ENCODE measurements at regions not wholly inside any gene's neighbourhood (a gene's known extent, or its start where the extent isn't known, plus 50 kb on each side); places are given as distances from the start of the nearest gene placed in this dataset.

DNA sequence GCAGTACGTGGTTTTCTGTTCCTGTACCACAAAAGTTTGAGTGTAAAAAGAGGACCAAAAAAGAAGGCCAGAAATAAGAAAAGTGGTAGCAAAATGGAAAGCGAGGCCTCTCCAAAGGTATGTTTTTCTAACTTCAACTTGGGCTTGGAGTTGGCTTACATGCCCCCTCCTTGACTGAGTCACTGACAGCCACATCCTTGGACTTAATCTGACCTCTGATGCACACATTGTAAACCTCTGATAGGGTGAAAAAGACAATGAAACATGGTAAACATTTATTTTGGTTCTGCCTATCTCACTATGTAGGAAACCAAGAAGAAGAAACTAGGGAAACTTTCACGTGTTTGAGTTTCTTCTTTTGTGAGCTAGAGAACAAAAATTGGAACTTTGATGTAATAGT lies 503.2 kb upstream of the ID4 start:
- H3K36me3 ChIP-seq (replicated peaks in 1 of 2; ENCODE audit: control insufficient read depth in 1 of 2, insufficient read depth in 2 of 2, low read length in 2 of 2) = no peaks in the 10 kb centered on the region
- H4K20me1 ChIP-seq (ENCODE audit: insufficient read depth, low read length) = no peaks in the 10 kb centered on the region
- no peak overlapping the region for H2AFZ ChIP-seq (ENCODE audit: insufficient read depth, low read depth, low read length, poor library complexity, severe bottlenecking)
- no peak overlapping the region for H3K4me2 ChIP-seq (replicated peaks; ENCODE audit: extremely low read depth, low read length, poor library complexity, severe bottlenecking)
- H3K79me2 ChIP-seq (ENCODE audit: insufficient read depth, low read length) = no peaks in the 10 kb centered on the region
- no peak overlapping the region for H3K4me3 Mint-ChIP-seq
- H3K9me3 Mint-ChIP-seq = peaks cover 4 to 20% (median 8%) of the 10 kb centered on the region in 7 donors
- no peaks in the 10 kb centered on the region for H3K4me1 Mint-ChIP-seq
- intact Hi-C loops (cut with micrococcal nuclease) = no loop called here
- H3K9ac ChIP-seq (ENCODE audit: insufficient read depth, low read length, poor library complexity, severe bottlenecking) = no peak overlapping the region
- no peaks in the 10 kb centered on the region for H3K36me3 Mint-ChIP-seq
- no peak for DNase-seq
- H3K9me3 ChIP-seq (replicated peaks in 1 of 2; ENCODE audit: control insufficient read depth in 1 of 2, insufficient read depth in 1 of 2, low read length in 2 of 2) = no peaks in the 10 kb centered on the region
- H3K27ac Mint-ChIP-seq = no peak overlapping the region
- no peak overlapping the region for H3K4me3 ChIP-seq (replicated peaks in 1 of 3; ENCODE audit: low read depth in 2 of 3, low read length in 3 of 3)
- H3K4me1 ChIP-seq (ENCODE audit: control insufficient read depth in 1 of 2, insufficient read depth in 2 of 2, low read length in 2 of 2) = no peaks in the 10 kb centered on the region
- no peak overlapping the region for H3K27ac ChIP-seq (ENCODE audit: low read depth in 1 of 2, low read length in 2 of 2)
- H3K27me3 Mint-ChIP-seq (ENCODE audit: low read depth in 3 of 3) = no peaks in the 10 kb centered on the region
- TF ChIP-seq, protein P1, sequence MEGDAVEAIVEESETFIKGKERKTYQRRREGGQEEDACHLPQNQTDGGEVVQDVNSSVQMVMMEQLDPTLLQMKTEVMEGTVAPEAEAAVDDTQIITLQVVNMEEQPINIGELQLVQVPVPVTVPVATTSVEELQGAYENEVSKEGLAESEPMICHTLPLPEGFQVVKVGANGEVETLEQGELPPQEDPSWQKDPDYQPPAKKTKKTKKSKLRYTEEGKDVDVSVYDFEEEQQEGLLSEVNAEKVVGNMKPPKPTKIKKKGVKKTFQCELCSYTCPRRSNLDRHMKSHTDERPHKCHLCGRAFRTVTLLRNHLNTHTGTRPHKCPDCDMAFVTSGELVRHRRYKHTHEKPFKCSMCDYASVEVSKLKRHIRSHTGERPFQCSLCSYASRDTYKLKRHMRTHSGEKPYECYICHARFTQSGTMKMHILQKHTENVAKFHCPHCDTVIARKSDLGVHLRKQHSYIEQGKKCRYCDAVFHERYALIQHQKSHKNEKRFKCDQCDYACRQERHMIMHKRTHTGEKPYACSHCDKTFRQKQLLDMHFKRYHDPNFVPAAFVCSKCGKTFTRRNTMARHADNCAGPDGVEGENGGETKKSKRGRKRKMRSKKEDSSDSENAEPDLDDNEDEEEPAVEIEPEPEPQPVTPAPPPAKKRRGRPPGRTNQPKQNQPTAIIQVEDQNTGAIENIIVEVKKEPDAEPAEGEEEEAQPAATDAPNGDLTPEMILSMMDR (IDR thresholded peaks at IDR 0.05) = no peak
- H3K27me3 ChIP-seq (ENCODE audit: control insufficient read depth in 2 of 2, insufficient read depth in 2 of 2, low read length in 2 of 2) = no peaks in the 10 kb centered on the region
- WGBS (ENCODE audit: insufficient coverage) = no CpG with 5 or more reads among the region's 3 CpGs

DNA sequence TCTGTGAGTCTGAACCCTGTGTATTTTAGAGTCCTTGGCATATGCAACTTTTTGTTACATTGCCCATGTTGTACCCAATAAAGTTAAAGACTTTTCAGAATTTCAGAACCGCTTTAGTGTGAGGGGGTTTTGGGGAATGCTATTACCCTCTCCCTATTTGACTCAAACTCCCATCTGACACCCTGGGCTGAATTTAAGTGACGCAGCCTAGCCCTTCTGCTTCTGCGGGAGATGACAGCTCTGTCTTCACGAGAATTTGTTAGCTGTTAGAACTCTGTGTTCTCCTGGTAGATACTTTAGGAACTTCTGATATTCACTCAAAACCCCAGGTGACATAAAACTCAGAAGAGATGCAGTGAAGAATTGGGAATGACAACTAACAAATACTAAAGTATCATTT lies 500.6 kb upstream of the ID4 start:
- H3K27ac ChIP-seq (ENCODE audit: low read depth in 1 of 2, low read length in 2 of 2) = no peak overlapping the region
- no peak overlapping the region for H3K4me2 ChIP-seq (replicated peaks; ENCODE audit: extremely low read depth, low read length, poor library complexity, severe bottlenecking)
- H3K9me3 ChIP-seq (replicated peaks in 1 of 2; ENCODE audit: control insufficient read depth in 1 of 2, insufficient read depth in 1 of 2, low read length in 2 of 2) = peaks cover 0 to 3% of the 10 kb centered on the region in 2 donors
- peaks cover 2 to 21% (median 7%) of the 10 kb centered on the region in 7 donors for H3K9me3 Mint-ChIP-seq
- no peaks in the 10 kb centered on the region for H3K4me1 ChIP-seq (ENCODE audit: control insufficient read depth in 1 of 2, insufficient read depth in 2 of 2, low read length in 2 of 2)
- no peak overlapping the region for H3K9ac ChIP-seq (ENCODE audit: insufficient read depth, low read length, poor library complexity, severe bottlenecking)
- H3K27ac Mint-ChIP-seq = no peak overlapping the region
- no peak overlapping the region for H3K4me3 ChIP-seq (replicated peaks in 1 of 3; ENCODE audit: low read depth in 2 of 3, low read length in 3 of 3)
- H3K27me3 Mint-ChIP-seq (ENCODE audit: low read depth in 3 of 3) = peaks cover 0 to 2% (median 0%) of the 10 kb centered on the region in 3 donors
- no CpG with 5 or more reads among the region's 4 CpGs for WGBS (ENCODE audit: insufficient coverage)
- intact Hi-C loops (cut with micrococcal nuclease) = no loop called here
- H3K4me1 Mint-ChIP-seq = no peaks in the 10 kb centered on the region
- no peaks in the 10 kb centered on the region for H3K36me3 ChIP-seq (replicated peaks in 1 of 2; ENCODE audit: control insufficient read depth in 1 of 2, insufficient read depth in 2 of 2, low read length in 2 of 2)
- no peaks in the 10 kb centered on the region for H3K79me2 ChIP-seq (ENCODE audit: insufficient read depth, low read length)
- no peaks in the 10 kb centered on the region for H3K36me3 Mint-ChIP-seq
- no peaks in the 10 kb centered on the region for H3K27me3 ChIP-seq (ENCODE audit: control insufficient read depth in 2 of 2, insufficient read depth in 2 of 2, low read length in 2 of 2)
- TF ChIP-seq, protein P1 (IDR thresholded peaks at IDR 0.05) = no peak
- no peak overlapping the region for H2AFZ ChIP-seq (ENCODE audit: insufficient read depth, low read depth, low read length, poor library complexity, severe bottlenecking)
- H3K4me3 Mint-ChIP-seq = no peak overlapping the region
- no peak for DNase-seq
- H4K20me1 ChIP-seq (ENCODE audit: insufficient read depth, low read length) = no peaks in the 10 kb centered on the region

Data from CD14-positive monocyte (primary cell).